ENCODE measurements at regions not wholly inside any gene's neighbourhood (a gene's known extent, or its start where the extent isn't known, plus 50 kb on each side); places are given as distances from the start of the nearest gene placed in this dataset.

GRCh38 chr17:14950686-14951085 is 314.4 kb downstream of the PMP22 start:
- no CpG with 5 or more reads among the region's 2 CpGs for WGBS (ENCODE audit: insufficient coverage)
- no peak overlapping the region for H3K27ac Mint-ChIP-seq
- intact Hi-C loops (cut with micrococcal nuclease), result no loop called here

DNA sequence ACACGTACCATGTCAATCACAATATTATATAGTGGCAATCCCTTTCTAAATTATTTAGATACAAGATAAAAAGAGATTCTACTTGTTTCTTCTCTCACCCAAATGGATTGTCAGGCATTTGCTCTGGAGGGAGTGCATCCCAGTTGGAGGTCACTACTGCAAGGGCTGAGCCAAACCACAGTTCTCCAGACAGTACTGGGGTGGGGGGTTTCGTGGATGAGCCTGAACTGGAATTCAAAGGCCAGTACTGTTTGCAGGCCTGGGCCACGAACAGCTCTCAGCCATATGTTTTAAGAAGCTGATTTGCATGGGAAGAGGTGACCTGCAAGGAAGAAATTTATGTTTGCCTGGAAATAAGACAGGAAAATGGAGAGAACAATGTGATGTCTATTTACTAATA is 314.9 kb downstream of the PMP22 start:
- Histone ChIP-seq H3K4me3 (replicated peaks in 1 of 3; ENCODE audit: low read depth in 2 of 3, low read length in 3 of 3) (no peak overlapping the region), H3K79me2 (ENCODE audit: insufficient read depth, low read length) (no peaks in the 10 kb centered on the region), H3K9ac (ENCODE audit: insufficient read depth, low read length, poor library complexity, severe bottlenecking) (no peak overlapping the region), H3K27me3 (ENCODE audit: control insufficient read depth in 2 of 2, insufficient read depth in 2 of 2, low read length in 2 of 2) (no peaks in the 10 kb centered on the region), H2AFZ (ENCODE audit: insufficient read depth, low read depth, low read length, poor library complexity, severe bottlenecking) (no peak overlapping the region), H3K36me3 (replicated peaks in 1 of 2; ENCODE audit: control insufficient read depth in 1 of 2, insufficient read depth in 2 of 2, low read length in 2 of 2) (no peaks in the 10 kb centered on the region), H3K4me1 (ENCODE audit: control insufficient read depth in 1 of 2, insufficient read depth in 2 of 2, low read length in 2 of 2) (no peaks in the 10 kb centered on the region), H4K20me1 (ENCODE audit: insufficient read depth, low read length) (no peaks in the 10 kb centered on the region), H3K4me2 (replicated peaks; ENCODE audit: extremely low read depth, low read length, poor library complexity, severe bottlenecking) (no peak overlapping the region), H3K27ac (ENCODE audit: low read depth in 1 of 2, low read length in 2 of 2) (no peak overlapping the region), H3K9me3 (replicated peaks in 1 of 2; ENCODE audit: control insufficient read depth in 1 of 2, insufficient read depth in 1 of 2, low read length in 2 of 2) (no peaks in the 10 kb centered on the region)
- TF ChIP-seq, protein P1, sequence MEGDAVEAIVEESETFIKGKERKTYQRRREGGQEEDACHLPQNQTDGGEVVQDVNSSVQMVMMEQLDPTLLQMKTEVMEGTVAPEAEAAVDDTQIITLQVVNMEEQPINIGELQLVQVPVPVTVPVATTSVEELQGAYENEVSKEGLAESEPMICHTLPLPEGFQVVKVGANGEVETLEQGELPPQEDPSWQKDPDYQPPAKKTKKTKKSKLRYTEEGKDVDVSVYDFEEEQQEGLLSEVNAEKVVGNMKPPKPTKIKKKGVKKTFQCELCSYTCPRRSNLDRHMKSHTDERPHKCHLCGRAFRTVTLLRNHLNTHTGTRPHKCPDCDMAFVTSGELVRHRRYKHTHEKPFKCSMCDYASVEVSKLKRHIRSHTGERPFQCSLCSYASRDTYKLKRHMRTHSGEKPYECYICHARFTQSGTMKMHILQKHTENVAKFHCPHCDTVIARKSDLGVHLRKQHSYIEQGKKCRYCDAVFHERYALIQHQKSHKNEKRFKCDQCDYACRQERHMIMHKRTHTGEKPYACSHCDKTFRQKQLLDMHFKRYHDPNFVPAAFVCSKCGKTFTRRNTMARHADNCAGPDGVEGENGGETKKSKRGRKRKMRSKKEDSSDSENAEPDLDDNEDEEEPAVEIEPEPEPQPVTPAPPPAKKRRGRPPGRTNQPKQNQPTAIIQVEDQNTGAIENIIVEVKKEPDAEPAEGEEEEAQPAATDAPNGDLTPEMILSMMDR (IDR thresholded peaks at IDR 0.05), result no peak
- no peak overlapping the region for H3K4me3 Mint-ChIP-seq
- WGBS (ENCODE audit: insufficient coverage), result no CpG with 5 or more reads among the region's 3 CpGs
- no peak overlapping the region for H3K27ac Mint-ChIP-seq
- H3K36me3 Mint-ChIP-seq, result no peaks in the 10 kb centered on the region
- no peak for DNase-seq
- intact Hi-C loops (cut with micrococcal nuclease), result no loop called here
- peaks cover 2 to 5% (median 2%) of the 10 kb centered on the region in 3 donors for H3K27me3 Mint-ChIP-seq (ENCODE audit: low read depth in 3 of 3)
- H3K9me3 Mint-ChIP-seq, result peaks cover 0 to 6% (median 3%) of the 10 kb centered on the region in 7 donors
- no peaks in the 10 kb centered on the region for H3K4me1 Mint-ChIP-seq

More at GRCh38 chr17:14950686-14951085, 314.4 kb downstream of the PMP22 start:
- Mint-ChIP-seq H3K4me3 (no peak overlapping the region), H3K9me3 (peaks cover 0 to 6% (median 3%) of the 10 kb centered on the region in 7 donors), H3K4me1 (no peaks in the 10 kb centered on the region), H3K36me3 (no peaks in the 10 kb centered on the region), H3K27me3 (ENCODE audit: low read depth in 3 of 3) (peaks cover 0 to 5% (median 2%) of the 10 kb centered on the region in 3 donors)
- TF ChIP-seq, protein P1 (IDR thresholded peaks at IDR 0.05), result no peak
- no peaks in the 10 kb centered on the region for H3K36me3 ChIP-seq (replicated peaks in 1 of 2; ENCODE audit: control insufficient read depth in 1 of 2, insufficient read depth in 2 of 2, low read length in 2 of 2)
- no peak overlapping the region for H3K4me2 ChIP-seq (replicated peaks; ENCODE audit: extremely low read depth, low read length, poor library complexity, severe bottlenecking)
- no peak overlapping the region for H3K27ac ChIP-seq (ENCODE audit: low read depth in 1 of 2, low read length in 2 of 2)
- no peaks in the 10 kb centered on the region for H3K27me3 ChIP-seq (ENCODE audit: control insufficient read depth in 2 of 2, insufficient read depth in 2 of 2, low read length in 2 of 2)
- no peaks in the 10 kb centered on the region for H4K20me1 ChIP-seq (ENCODE audit: insufficient read depth, low read length)
- no peaks in the 10 kb centered on the region for H3K9me3 ChIP-seq (replicated peaks in 1 of 2; ENCODE audit: control insufficient read depth in 1 of 2, insufficient read depth in 1 of 2, low read length in 2 of 2)
- no peak overlapping the region for H2AFZ ChIP-seq (ENCODE audit: insufficient read depth, low read depth, low read length, poor library complexity, severe bottlenecking)
- no peak overlapping the region for H3K4me3 ChIP-seq (replicated peaks in 1 of 3; ENCODE audit: low read depth in 2 of 3, low read length in 3 of 3)
- no peak overlapping the region for H3K9ac ChIP-seq (ENCODE audit: insufficient read depth, low read length, poor library complexity, severe bottlenecking)
- no peaks in the 10 kb centered on the region for H3K79me2 ChIP-seq (ENCODE audit: insufficient read depth, low read length)
- DNase-seq, result no peak
- no peaks in the 10 kb centered on the region for H3K4me1 ChIP-seq (ENCODE audit: control insufficient read depth in 1 of 2, insufficient read depth in 2 of 2, low read length in 2 of 2)
